Stimulated activated CD4-positive, alpha-beta T cell treated with anti-CD3 and anti-CD28 coated beads, Interleukin-15, amount 100 ng/mL, for 48 hours (primary cell): ENCODE measurements at regions not wholly inside any gene's neighbourhood (a gene's known extent, or its start where the extent isn't known, plus 50 kb on each side); places are given as distances from the start of the nearest gene placed in this dataset.

ENCODE experiments used
- DNase-seq, 2 donors: peaks; one replicate each; pipeline ENCODE4 v3.0.0-alpha.2; 2020; ENCODE audit warnings: low read depth in 2 of 2

DNA sequence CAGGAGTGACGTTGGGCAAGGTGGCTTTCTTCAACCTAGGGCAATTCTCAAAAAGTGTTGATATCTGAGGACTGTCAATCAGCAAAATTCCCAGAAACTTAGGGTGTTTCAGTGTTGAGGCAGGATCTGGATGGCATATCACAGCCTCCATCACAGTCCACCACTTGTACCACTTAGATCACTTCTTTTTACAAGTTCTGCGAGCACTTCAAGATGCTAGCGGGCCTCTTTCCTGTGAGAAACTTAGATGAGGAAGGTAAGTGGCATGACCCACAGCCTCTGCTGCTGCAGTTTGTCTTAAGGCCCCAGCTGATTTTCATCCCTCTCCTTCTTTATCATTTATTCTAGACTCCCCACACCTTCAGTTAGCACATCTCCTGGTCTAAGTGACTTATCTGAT is 295.4 kb upstream of the ZNF521 start:
- DNase-seq: no peak

DNA sequence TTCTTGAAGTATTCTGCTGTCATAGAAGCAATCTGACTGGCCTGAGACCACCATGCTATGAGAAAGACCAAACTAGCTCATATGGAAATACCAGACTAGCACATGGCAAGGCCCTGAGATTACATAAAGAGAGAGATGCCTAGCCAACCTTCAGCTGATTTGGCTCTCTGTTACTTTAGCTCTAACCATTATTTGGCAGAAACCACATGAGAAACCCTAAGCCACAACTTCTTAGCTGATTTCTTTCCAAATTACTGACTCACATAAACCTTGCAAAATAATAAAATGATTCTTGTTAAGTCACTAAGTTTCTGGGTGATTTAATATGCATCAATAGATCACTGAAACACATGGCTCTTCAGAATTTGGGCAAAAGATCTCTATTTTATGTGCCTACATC is 295.0 kb upstream of the ZNF521 start:
- DNase-seq: no peak

DNA sequence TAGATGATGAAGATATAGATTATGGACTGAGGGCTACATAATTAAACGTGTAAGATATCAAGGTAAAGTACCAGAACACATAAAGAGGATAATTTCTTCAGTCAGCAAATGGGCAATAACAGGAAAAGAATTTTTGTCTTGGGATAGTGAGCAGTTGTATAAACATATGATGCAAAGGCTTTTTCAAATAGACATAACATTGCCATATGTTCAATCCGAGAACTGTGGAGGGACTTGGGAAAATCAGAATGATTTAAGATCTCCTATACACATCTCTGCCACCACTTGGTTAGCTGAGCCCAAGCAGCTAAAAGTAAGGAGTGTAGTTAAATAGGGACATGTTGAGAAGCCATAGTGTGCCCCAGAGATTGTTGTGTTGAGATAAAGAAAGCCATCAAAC is 287.6 kb upstream of the ZNF521 start:
- no peak for DNase-seq

DNA sequence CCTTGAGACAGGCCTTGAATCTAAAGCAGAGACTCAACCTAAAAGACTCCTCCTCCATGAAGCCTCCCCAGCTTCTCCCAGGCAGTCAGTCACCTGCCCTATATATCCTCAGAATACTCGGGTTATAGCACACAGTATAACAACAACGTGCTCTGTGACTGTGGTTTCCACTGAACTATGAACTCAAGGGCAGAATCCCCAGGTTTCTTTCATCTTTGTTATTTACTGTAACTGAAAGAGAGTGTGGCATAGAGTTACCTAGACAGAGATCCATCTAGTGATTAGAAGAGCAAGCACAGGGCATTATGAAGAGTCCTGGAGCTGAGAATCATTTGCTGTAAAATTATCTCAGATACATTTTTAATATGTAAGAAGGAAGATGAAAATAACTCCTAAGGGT is 281.6 kb upstream of the ZNF521 start:
- no peak for DNase-seq

DNA sequence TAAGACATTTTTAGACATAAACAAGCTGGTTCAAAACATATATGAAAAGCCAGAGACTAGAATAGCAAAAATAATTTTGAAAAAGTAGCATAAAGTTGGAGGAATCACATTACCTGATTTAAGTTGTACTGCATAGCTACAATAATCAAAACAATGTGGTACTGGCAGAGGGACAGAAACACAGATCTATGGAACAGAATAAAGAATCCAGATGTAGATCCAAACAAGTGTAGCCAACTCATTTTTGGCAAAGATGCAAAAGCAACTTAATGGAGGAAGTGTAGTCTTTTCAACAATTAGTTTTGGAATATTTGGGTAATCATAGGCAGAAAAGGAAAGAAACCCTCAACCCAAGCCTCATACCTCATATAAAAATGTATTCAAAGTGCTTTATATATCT is 278.7 kb upstream of the ZNF521 start:
- DNase-seq: no peak

DNA sequence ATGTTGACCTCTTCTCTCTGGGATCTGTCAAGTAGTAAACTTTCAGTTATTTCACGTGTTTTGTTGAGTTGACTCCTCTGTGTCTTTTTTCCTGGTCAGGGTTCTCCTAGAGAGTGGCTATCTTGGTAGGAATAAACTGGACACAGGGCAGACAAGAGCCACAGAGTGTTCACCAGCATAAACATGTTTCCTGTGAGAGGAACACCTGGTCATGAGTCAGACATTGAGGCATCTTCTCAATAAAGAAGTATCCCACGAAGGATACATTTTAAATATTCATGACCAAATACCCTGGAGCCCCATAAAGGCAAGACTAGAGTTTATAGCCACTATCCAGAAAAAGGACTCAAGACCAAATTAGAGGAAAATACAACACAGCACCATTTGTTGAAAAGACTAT is 269.7 kb upstream of the ZNF521 start:
- no peak for DNase-seq

DNA sequence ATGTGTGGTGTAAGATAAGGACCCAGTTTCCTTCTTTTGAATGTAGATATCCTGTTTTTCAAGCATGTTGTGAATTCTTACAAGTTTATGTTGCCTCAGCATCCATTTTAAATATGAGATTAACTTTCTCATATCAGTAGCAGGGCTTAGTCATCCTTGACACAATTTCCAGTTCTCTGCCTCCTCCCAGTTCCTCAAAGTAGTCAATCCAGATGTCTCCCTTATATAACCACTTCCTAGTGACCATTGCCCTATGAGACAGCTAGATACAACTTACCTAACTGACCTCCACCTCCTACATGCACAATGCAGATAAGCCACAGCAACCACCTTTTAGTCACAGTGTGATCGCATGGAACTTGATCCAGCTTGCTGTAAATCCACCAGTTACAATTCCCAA is 269.2 kb upstream of the ZNF521 start:
- no peak for DNase-seq

DNA sequence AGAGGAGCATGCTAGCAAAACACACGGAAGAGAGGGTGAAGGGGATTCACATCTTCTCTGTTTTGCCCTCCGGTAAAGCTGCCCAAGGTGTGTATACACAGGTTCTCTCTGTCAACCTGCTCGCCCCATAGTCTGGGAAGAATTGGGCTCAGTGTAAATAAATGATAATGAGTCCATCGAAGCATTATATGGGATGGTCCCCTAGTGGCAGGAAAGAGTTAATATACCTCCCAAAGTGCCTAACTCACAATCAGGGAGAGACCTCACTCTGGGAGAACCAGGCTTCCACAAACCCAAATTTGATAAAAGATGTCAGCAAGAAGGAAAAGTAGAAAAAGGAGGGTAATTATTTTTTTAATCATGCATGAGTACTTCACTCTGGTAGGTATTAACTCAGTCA is 262.2 kb upstream of the ZNF521 start:
- DNase-seq: no peak

DNA sequence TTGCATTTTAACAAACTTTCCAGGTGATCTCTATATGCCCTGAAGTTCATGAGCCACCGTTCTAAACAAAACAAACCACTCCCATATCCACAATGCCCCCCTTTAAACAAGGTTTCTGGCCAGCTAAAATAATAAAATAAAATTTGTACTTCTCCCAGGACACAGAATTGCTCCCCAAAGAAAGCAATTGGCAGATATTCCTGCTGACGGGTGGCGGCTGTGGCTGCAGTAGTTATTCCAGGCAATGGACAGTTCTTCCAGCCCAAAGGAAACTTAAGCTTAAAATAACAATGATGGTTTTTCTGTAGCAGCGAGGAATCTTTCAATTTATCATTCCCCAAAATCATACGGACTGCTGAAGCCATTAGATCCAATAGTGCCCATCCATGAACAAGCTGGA is 260.5 kb upstream of the ZNF521 start:
- no peak for DNase-seq

DNA sequence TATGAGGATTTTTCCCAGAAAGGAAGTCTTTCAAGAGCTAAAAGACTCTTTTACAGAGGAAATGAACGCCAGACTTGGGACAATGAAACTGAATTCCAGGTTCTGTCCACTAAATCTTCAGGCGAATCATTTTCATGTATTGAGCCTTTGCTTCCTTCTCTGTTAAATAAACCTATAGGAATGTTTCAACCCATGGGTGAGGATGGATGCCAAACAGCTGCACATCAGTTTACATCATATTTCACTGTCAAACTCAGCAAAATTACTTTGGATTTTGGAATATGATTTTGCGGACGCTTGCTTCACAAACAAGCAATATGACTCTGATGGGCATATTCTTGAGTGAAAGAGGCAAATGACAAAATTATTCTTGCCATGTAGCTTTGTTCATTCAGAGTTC is 256.1 kb upstream of the ZNF521 start:
- no peak for DNase-seq

DNA sequence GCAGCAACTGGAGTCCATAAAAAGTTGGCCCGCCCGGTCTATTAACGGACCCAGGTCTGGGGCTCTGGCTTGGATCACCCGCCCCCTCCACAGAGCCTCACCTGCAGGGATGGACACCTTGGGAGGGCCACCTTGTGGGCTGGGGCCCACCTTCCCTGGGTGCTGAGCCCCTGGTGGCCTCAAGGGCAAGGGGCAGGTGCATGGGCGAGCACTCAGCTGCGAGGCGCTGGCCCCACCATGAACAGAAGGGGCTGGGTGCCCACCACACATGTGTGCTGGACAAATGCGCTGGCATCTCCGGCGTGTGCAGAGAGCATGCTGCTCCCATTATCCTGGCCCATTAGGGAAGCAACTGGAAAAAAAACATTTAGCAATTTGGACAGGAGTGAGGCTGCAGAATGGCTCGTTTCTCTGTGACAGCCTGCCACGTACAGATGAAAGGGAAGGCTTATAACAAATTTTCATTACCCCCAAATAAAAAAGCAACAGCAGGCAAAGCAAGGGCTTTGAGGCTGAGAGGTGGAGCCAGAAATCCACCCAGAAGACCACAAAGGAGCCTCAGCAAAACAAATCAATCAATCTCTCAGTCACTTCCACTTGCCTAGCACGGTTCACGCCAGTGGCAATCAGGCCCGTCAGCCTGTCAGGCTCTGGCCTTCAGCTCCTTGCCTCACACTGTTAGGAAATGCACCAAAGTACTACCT is 253.1 kb upstream of the ZNF521 start:
- DNase-seq: no peak

DNA sequence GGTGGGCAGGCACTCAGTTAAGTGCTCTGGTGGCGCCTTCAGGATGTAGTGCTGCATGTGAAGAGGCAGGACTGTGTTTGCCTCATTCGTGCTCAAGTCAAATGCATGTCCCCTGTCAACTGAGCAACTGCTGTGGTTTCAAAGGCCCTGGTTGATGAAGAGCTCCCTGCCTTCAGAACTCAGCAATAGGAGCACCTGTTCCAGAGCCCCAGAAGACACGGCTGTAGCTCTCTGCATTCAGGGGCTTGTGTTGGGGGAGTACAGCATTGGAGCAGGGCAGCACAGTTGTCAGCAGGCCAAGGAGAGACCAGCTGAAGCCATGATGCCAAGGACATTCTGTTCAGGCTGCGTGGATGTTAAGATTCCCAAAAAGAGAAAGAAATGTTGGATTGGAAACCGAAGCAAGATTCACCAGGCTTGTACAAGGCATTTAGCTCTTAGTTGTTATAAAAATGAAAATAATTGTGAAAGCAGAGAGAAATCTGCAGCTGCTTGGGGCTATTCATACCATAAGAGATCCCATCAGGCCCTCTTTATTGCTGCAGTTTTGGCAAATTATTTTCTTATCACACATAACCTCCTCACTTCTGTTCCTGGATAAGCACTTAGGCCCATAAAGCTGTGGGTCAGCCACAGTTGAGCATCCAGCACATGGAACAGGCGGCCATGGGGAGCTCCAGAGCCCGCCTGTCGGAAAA is 252.4 kb upstream of the ZNF521 start:
- no peak for DNase-seq

DNA sequence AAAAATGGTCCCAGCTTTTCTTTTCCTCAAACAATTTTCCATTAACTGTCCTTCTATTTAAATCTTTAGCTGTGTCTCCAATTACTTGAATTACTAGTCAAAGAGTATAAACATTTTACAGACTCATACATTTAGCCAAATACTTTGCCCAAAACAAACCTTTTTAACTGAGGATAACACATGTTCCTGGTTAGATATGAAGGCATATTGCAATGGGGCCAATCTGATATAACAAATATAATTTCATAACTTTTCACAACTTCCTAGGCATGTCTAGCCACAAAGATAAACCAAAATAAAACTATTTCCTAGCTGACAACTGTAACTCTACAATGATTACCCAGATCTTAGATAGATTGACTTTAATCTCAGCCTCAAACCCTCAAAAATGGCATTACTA is 247.5 kb upstream of the ZNF521 start:
- DNase-seq: no peak

DNA sequence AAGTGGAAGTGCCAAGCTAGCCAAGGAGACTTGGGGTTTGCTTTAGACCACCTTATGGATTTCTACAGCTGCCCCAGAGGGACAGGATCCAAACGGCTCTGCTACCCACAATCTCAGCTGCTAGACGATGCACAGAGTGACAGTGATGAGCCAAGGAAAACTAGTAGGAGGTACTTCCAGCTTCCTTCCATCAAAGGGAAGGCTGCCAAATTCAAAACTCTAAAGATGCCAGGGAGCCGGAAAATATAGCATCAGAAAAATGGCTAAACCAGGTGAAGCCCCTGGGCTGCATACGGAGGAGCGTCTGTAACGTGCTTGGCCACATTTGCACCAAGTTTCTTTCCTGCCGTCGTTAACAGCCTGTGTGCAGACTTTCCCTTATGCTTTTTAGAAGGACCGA is 245.5 kb upstream of the ZNF521 start:
- DNase-seq: no peak

DNA sequence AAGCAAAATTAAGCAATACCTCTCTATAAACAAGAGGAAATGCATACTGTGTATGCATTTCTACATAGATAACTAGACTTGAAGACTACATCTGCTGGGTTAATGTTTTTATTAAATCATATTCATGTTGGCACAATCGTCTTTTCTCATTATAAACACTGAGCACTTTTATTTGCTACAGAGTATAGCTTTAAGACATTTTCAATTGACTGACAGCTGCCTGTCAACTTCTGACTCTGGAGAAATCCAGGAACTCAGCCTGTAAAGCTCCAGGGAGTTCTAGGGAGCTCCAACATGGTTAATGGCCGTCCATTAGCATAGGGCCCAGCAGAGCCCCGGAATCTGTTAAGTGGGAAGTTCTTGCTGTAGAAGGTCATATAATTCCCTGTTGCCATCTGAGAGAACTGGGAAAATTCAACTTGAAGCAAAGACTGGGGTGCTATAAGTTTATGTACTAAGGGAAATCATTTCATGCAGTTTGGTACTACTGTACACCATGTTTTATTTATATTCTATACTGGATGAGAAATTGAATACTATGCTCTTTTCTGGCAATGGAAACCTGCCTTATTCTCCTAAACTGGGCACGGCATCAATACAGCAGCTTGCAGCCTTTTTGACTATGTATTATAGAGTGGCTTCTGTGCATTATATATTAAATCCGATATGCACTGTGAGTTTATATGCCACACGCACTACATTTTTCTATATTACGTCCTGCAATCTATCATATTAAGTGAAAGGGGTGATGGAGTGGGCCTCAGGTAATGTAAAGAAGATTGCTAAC is 243.5 kb upstream of the ZNF521 start:
- no peak for DNase-seq

DNA sequence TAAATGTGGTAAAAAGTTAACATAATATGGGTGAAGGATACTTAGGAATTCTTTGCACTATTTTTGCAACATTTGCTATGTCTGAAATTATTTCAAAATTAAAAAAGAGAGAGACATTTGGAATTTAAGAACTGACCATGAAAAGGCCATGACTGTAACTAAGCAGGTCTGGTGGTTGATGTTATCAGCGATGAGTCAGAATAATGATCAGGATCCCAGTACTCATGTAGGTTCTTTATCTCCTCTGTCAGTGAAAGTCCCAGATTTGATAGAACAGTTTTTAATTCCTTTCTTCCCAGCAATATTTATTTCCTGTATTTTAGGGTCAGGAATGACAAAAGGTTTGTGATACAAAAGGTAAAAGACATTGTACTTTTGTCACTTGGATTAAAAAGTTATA is 242.4 kb upstream of the ZNF521 start:
- no peak for DNase-seq

DNA sequence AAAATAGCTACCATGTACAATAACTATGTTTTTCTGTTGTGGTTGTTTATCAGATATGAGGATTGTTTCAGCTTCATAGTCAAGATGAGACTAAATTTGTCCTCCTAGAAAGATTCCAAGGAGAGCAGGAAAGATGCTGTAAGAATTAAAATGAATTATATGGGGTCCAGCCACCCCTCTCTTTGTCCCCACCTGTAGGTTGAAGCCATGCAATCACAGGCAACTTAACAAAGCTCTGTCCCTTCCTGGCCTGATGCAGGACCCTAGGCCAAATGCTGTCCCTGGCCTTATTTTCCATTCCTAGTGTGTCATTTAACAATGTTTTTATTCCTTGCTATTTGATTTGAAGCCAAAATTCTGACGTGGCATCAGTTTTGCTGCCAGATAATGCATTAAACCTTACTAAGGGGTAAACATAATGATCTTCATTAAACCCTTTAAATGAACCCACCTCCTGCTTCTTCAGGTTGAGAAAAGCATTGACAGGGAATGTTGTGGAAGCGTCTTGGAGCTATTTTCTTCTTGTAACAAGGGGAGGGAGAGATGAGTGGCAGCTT is 240.9 kb upstream of the ZNF521 start:
- DNase-seq: no peak

DNA sequence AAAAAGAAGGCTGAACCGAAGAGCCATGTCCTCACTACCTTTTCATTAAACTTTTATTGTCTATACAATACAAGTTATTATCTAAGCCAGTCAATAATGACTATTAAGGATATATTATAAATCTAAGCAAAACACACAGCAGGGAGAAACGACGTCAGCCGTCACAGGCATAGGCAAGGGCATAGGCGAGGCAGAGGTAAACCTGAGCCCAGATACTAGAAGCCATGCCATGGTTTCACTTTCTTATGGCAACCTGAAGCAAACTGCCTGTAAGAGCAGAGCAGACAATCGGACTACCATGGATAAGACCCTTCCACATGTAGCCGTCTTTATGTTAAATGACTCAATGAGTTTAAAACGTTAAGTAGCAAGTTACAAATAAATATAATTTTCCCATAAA is 238.5 kb upstream of the ZNF521 start:
- no peak for DNase-seq

DNA sequence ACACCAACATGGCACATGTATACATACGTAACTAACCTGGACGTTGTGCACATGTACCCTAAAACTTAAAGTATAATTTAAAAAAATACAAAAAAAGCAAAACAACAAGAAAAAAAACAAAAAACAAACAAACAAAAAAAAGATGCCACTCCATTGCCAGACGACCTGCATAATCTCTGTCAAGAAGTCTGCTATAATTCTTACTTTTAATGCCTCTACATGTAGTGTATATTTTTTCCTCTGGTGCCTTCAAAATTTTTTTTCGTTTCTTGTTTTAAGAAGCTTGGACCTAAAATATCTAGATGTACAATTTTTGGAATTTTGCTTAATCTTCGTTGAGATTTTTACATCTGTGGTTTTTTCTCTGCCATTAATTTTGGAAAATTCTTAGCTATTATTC is 235.6 kb upstream of the ZNF521 start:
- DNase-seq: no peak

DNA sequence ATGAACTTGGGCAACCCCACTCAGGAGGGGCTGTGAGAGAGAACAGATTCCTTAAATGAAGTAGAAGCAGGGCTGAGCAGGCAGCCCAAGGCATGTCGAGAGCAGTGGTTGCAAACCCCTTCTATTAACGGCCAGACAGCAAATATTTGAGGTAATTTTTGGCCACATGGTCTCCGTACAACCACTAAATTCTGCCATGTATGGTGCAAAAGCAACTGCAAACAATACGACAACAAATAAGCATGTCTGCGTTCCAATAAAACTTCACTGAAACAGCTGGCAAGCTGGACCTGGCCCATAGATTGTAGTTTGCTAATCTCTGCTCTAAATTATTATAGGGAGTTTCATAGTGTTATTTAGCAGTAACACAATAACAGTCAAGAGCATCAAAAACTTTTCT is 217.0 kb upstream of the ZNF521 start:
- DNase-seq: no peak

DNA sequence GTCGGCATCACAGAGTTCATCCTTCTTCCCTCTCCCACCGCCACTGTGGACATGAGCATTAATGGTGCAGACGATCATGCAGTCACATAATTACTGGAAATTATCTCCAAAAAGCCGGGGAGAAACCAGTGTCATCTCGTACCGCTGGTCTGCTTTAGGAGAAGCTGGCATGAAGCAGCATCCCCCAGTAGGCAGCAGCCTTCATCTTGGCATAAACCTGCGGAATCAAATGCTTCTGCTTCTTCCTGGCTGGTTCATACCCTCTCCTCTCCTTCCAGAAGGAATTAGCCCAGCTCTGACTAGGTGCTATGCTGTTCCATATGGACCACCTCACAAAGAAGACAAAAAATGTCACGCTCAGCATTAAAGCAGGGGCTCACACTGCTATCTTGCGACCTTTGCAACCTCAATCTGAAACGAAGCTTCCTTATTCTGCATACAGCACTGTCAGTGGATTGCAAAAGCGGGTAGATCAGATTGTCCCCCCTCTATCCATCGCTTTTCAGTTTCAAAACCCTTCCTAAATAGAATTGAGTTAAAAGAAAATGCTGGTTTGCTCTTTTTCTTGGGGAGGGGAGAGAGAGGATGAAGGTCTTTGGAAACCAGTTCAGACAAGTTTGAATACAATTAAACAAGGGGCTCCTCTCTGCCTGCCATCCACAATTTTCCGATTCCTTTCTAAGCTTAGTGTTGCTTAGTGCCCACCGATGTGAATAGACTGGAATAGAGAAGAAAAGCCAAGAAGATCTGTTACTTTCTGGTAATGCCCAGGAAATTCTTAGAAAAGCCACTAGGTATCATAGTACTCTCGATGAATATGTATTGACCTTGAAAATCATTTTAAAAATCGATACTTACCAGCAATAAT is 212.1 kb upstream of the ZNF521 start:
- no peak for DNase-seq

DNA sequence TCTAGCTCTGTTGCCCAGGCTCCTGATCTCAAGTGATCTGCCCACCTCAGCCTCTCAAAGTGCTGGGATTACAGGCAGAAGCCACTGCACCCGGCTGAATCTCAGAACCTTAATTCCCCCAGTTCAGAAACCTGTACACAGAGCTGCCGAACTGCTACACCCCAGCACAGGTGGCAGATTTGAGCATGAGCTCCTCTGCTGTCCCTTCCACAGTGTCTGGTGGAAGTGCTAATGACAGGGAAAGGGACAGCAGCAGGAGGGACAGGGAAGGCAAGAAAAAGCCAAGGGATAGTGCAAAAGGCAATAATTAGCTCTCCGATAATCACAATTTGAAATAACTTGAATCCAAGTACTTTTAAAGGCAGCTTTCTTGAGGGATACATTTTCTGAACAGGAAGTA is 211.4 kb upstream of the ZNF521 start:
- DNase-seq: no peak
